ENCODE measurements at regions not wholly inside any gene's neighbourhood (a gene's known extent, or its start where the extent isn't known, plus 50 kb on each side); places are given as distances from the start of the nearest gene placed in this dataset.

- TF ChIP-seq, protein P1, sequence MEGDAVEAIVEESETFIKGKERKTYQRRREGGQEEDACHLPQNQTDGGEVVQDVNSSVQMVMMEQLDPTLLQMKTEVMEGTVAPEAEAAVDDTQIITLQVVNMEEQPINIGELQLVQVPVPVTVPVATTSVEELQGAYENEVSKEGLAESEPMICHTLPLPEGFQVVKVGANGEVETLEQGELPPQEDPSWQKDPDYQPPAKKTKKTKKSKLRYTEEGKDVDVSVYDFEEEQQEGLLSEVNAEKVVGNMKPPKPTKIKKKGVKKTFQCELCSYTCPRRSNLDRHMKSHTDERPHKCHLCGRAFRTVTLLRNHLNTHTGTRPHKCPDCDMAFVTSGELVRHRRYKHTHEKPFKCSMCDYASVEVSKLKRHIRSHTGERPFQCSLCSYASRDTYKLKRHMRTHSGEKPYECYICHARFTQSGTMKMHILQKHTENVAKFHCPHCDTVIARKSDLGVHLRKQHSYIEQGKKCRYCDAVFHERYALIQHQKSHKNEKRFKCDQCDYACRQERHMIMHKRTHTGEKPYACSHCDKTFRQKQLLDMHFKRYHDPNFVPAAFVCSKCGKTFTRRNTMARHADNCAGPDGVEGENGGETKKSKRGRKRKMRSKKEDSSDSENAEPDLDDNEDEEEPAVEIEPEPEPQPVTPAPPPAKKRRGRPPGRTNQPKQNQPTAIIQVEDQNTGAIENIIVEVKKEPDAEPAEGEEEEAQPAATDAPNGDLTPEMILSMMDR (conservative IDR thresholded peaks at IDR 0.05; ENCODE audit: low read length), result no peak
- TF ChIP-seq EZH2phosphoT487 (IDR thresholded peaks at IDR 0.05; ENCODE audit: borderline replicate concordance, low read depth, low read length), result no peak
Measured at GRCh38 chr3:17831366-17831765, 88.9 kb upstream of the TBC1D5 start.
